ENCODE measurements at regions not wholly inside any gene's neighbourhood (a gene's known extent, or its start where the extent isn't known, plus 50 kb on each side); places are given as distances from the start of the nearest gene placed in this dataset.

DNA sequence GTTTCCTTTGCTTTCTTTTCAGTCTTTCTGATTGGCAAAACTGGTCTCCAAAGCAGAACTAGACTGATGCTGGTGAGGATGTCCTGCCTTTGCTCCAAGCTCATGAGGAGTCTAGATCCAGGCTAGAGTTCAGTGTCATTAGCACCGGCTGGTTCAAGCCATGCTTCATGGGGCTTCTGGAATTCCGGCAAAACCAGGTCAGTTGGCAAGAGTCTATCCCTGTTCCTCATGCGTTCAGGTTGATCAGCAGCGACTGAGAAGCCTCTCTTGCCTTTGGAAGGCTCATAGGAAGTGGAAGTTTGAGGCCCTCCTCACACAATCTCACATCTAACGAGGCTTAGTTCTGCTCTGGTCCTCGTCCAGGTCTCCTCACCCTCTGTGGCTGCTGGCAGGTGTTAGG, 194.3 kb downstream of the HS3ST3A1 start:
- H3K9ac ChIP-seq (ENCODE audit: insufficient read depth, low read length) = no peak overlapping the region
- TF ChIP-seq EZH2 (IDR thresholded peaks at IDR 0.05; ENCODE audit: low read length, missing control alignments) = no peak
- TF ChIP-seq CTCF (conservative IDR thresholded peaks at IDR 0.05 in 1 of 2, IDR thresholded peaks at IDR 0.05 in 1 of 2; ENCODE audit: low read depth in 1 of 2, low read length in 2 of 2) = no peak
- no peaks in the 10 kb centered on the region for H3K36me3 ChIP-seq (ENCODE audit: control insufficient read depth, insufficient read depth, low read length)
- no peaks in the 10 kb centered on the region for H4K20me1 ChIP-seq (ENCODE audit: control insufficient read depth, extremely low read depth, insufficient read depth, low read length)
- H3K27ac ChIP-seq (ENCODE audit: insufficient read depth, low read length) = no peak overlapping the region
- H2AFZ ChIP-seq (ENCODE audit: low read length) = no peak overlapping the region
- no peak overlapping the region for H3K4me3 ChIP-seq (replicated peaks in 1 of 4; ENCODE audit: control extremely low read depth in 1 of 4, insufficient read depth in 1 of 4, low read depth in 3 of 4, low read length in 4 of 4)
- H3K79me2 ChIP-seq (ENCODE audit: control insufficient read depth, insufficient read depth, low read length) = no peaks in the 10 kb centered on the region
- H3K4me2 ChIP-seq (ENCODE audit: extremely low read depth, insufficient read depth, low read length) = no peak overlapping the region
- no peaks in the 10 kb centered on the region for H3K9me3 ChIP-seq (ENCODE audit: control insufficient read depth, insufficient read depth, low read depth, low read length)
- DNase-seq (ENCODE audit: low read depth in 2 of 2) = no peak
- no peaks in the 10 kb centered on the region for H3K27me3 ChIP-seq (ENCODE audit: control insufficient read depth, insufficient read depth, low read length)
- H3K4me1 ChIP-seq (ENCODE audit: control insufficient read depth, extremely low read depth, insufficient read depth, low read length) = peaks cover 5% of the 10 kb centered on the region

GRCh38 chr17:13405807-13406206, 195.9 kb downstream of the HS3ST3A1 start:
- Histone ChIP-seq H4K20me1 (ENCODE audit: control insufficient read depth, extremely low read depth, insufficient read depth, low read length) (no peaks in the 10 kb centered on the region), H3K27me3 (ENCODE audit: control insufficient read depth, insufficient read depth, low read length) (no peaks in the 10 kb centered on the region), H3K4me1 (ENCODE audit: control insufficient read depth, extremely low read depth, insufficient read depth, low read length) (peaks cover under 1% of the 10 kb centered on the region), H2AFZ (ENCODE audit: low read length) (peak overlapping the region; percentile 50), H3K79me2 (ENCODE audit: control insufficient read depth, insufficient read depth, low read length) (no peaks in the 10 kb centered on the region), H3K27ac (ENCODE audit: insufficient read depth, low read length) (no peak overlapping the region), H3K4me3 (replicated peaks in 1 of 4; ENCODE audit: control extremely low read depth in 1 of 4, insufficient read depth in 1 of 4, low read depth in 3 of 4, low read length in 4 of 4) (no peak overlapping the region), H3K4me2 (ENCODE audit: extremely low read depth, insufficient read depth, low read length) (no peak overlapping the region), H3K36me3 (ENCODE audit: control insufficient read depth, insufficient read depth, low read length) (no peaks in the 10 kb centered on the region), H3K9me3 (ENCODE audit: control insufficient read depth, insufficient read depth, low read depth, low read length) (no peaks in the 10 kb centered on the region), H3K9ac (ENCODE audit: insufficient read depth, low read length) (no peak overlapping the region)
- no peak for DNase-seq (ENCODE audit: low read depth in 2 of 2)
- no peak for TF ChIP-seq CTCF (conservative IDR thresholded peaks at IDR 0.05 in 1 of 2, IDR thresholded peaks at IDR 0.05 in 1 of 2; ENCODE audit: low read depth in 1 of 2, low read length in 2 of 2)
- TF ChIP-seq EZH2 (IDR thresholded peaks at IDR 0.05; ENCODE audit: low read length, missing control alignments) = no peak

GRCh38 chr17:13405080-13405479, 196.6 kb downstream of the HS3ST3A1 start:
- H3K27me3 ChIP-seq (ENCODE audit: control insufficient read depth, insufficient read depth, low read length) = no peaks in the 10 kb centered on the region
- H4K20me1 ChIP-seq (ENCODE audit: control insufficient read depth, extremely low read depth, insufficient read depth, low read length) = no peaks in the 10 kb centered on the region
- no peak for DNase-seq (ENCODE audit: low read depth in 2 of 2)
- no peak overlapping the region for H3K9ac ChIP-seq (ENCODE audit: insufficient read depth, low read length)
- no peaks in the 10 kb centered on the region for H3K79me2 ChIP-seq (ENCODE audit: control insufficient read depth, insufficient read depth, low read length)
- H3K4me1 ChIP-seq (ENCODE audit: control insufficient read depth, extremely low read depth, insufficient read depth, low read length) = no peaks in the 10 kb centered on the region
- TF ChIP-seq CTCF (conservative IDR thresholded peaks at IDR 0.05 in 1 of 2, IDR thresholded peaks at IDR 0.05 in 1 of 2; ENCODE audit: low read depth in 1 of 2, low read length in 2 of 2) = no peak
- no peak for TF ChIP-seq EZH2 (IDR thresholded peaks at IDR 0.05; ENCODE audit: low read length, missing control alignments)
- no peaks in the 10 kb centered on the region for H3K9me3 ChIP-seq (ENCODE audit: control insufficient read depth, insufficient read depth, low read depth, low read length)
- H2AFZ ChIP-seq (ENCODE audit: low read length) = no peak overlapping the region
- no peak overlapping the region for H3K4me3 ChIP-seq (replicated peaks in 1 of 4; ENCODE audit: control extremely low read depth in 1 of 4, insufficient read depth in 1 of 4, low read depth in 3 of 4, low read length in 4 of 4)
- H3K27ac ChIP-seq (ENCODE audit: insufficient read depth, low read length) = no peak overlapping the region
- no peaks in the 10 kb centered on the region for H3K36me3 ChIP-seq (ENCODE audit: control insufficient read depth, insufficient read depth, low read length)
- H3K4me2 ChIP-seq (ENCODE audit: extremely low read depth, insufficient read depth, low read length) = no peak overlapping the region

Data from fibroblast of lung (primary cell).